GM18498 (cell line): ENCODE measurements at regions not wholly inside any gene's neighbourhood (a gene's known extent, or its start where the extent isn't known, plus 50 kb on each side); places are given as distances from the start of the nearest gene placed in this dataset.

Experiments used
- ATAC-seq: cut with Tn5 transposase; IDR thresholded peaks from one replicate; pipeline ENCODE4 v1.9.1; 2021; ENCODE audit warnings: mild to moderate bottlenecking, moderate library complexity; ENCODE audit not compliant: unreplicated experiment

GRCh38 chr6:115728171-115728570, 332.5 kb downstream of the FRK start:
- ATAC-seq, result no peak

DNA sequence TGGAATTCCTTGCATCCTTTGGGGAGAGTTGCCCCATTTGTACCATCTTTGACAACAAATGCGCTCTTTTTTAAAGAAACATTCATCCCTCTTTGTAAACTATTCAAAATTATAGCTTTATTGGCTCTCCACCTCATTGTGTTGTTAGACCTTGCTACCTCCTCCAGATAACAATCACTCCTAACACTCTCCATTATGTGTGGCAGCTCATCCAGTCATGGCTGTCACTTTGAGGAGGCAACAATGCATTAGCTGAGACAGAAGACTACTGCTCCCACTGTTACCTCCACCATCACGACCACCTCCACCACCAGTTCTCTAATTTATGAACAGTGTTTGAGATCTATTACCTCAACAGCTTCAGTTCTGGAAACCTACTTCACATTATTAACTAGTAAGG, 339.1 kb downstream of the FRK start:
- no peak for ATAC-seq

DNA sequence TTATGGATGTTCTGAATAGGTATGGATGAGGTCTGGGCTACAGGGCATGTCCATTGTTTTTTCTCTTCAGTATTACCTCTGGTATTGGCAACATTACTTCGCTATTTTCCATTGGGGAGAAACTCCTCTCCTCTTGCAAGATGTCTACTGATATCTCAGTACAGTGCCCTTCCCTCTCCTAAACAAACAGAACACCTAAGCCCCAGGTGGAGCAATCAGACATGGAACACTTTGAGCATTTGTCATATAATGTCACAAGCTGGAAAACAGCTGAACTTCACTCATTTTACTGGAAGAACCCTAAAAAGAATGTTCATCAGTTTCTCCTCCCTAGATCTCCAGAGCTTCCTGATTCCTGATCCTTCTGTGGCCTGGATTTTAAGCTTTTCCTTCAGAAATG, 339.8 kb downstream of the FRK start:
- ATAC-seq, result no peak

- ATAC-seq, result peak; percentile 50
Observed at GRCh38 chr6:115717472-115717871, 343.2 kb downstream of the FRK start.

GRCh38 chr6:115717062-115717461, 343.6 kb downstream of the FRK start:
- peak; percentile 96 for ATAC-seq

- ATAC-seq, result no peak
Observed at GRCh38 chr6:115712291-115712961, 348.3 kb downstream of the FRK start.

GRCh38 chr6:115708850-115709249, 351.8 kb downstream of the FRK start:
- ATAC-seq, result no peak

DNA sequence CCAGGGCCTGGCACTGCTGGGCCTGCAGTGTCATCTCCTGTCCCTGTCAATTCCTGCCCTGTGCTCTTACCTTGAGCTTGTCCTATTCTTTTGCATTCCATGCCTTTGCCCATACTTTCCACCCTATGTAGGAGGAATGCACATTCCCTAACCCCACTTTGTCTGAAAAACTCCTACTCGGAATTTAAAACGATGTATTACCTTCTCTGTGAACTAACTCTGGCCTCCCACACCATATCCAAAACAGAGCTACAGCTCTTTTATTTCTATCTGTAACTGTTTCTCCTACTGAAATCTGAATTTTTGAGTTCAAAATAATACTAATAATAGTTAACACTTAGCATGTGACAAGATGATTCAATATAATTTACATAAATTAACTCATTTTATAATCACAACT, 353.7 kb downstream of the FRK start:
- ATAC-seq, result no peak

DNA sequence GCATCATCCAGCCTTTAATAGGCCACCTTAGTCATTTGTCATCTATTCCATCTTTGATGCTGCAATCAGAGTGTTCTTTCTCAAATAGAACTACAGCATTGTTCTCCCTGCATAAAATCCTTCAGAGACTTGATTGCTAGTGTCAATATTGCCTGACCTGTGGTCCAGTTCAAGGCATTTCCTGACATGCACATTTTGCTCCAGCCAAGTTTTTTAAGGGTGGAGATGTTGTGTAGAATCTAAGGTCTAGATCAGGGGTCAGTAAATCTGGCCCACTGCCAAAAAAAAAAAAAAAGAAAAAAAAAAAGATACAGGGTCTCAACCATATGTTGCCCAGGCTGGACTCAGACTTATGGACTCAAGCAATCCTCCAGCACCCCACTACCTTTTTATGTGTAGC, 354.4 kb downstream of the FRK start:
- no peak for ATAC-seq

DNA sequence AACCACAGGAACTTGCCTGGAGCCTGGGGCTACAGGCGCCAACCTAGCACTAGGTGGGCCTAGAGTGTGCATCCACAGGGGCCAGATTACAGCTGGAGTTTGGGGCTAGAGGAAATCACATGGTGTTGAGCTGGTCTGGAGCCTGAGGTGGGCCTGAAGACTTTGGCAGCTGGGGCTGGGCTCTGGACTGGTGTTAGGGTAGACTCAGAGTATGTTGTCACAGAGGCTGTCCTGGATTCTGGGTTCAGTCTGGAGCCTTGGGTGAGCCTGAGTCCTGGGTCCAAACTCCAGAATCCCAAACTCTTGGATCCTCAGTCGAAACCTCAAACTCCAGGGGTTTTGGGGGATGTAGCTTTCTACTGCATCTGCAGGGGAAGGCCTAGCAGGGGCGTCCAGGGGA, 356.7 kb downstream of the FRK start:
- ATAC-seq, result no peak

DNA sequence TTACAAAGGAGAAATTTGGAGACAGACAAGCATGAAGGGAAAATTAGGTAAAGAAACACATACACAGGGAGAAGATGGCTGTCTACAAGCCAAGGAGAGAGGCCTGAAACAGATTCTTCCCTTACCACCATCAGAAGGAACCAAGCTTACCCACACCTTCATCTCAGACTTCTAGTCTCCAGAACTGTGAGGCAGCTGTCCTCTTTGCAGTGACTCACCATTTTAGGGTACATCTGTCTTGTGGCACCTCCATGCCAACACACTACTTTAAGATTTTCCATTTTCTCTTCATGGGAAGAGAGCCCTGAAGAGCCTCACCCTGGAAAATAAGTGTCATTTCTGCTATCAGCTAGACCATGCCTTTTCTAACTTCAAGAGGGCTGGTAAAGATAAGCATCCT, 369.3 kb downstream of the FRK start:
- ATAC-seq, result no peak

DNA sequence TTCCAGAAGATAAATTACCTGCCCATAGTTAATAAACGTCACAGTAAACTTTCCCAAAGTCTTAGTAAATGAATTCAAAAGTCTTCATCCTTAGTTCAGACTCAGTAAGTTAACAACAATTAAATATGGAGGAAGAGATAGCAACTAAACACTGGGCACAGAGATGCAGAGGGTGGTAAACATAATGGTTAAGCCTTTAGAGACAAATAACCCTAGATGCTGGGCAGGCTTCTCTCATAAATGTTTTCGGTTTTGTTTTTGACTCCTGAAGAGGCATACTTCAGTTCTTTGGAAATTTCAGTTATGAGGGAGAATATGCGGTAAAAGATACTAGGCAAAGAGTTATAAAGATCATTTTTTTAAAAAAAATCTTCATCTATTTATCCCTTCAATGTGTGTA, 369.8 kb downstream of the FRK start:
- no peak for ATAC-seq

- no peak for ATAC-seq
Observed at GRCh38 chr6:115681978-115682775, 378.5 kb downstream of the FRK start.

DNA sequence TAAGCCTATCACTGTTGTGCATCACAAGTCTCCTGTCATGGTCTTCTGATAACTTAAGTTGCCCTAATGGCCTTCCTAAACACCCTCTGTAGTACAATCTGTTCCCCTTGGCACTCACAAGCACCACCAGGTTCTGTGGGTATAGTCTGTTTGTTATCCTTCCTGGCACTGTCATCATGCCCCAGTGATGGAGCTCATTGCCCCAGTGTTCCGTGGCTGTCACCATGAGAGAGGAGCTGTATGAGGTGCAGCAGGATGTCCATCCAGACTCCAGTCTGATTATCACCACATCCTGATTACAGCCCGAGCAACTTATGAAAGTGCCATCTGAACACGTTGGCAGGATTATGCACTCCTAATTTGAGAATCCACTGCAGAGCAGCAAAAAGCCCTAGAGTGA, 380.1 kb downstream of the FRK start:
- no peak for ATAC-seq

DNA sequence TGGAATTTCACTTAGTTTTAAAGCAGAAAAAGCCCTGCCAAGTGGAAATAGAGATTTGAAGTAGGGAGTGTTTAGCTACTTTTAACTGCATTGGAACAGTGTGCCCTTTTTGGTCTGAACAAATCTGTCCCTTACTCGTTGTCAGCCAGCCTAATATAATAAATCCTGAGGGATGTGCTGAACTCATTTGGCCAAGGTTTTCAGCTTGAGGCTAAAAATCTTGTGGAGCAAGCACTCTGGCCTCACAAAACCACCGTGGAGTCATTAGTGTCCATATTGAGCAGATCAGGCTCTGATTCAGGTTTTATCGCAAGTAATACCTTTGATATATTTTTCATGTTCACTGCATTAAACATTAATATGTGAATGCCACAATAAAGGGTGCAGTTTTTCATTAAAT, 383.5 kb downstream of the FRK start:
- ATAC-seq, result no peak

DNA sequence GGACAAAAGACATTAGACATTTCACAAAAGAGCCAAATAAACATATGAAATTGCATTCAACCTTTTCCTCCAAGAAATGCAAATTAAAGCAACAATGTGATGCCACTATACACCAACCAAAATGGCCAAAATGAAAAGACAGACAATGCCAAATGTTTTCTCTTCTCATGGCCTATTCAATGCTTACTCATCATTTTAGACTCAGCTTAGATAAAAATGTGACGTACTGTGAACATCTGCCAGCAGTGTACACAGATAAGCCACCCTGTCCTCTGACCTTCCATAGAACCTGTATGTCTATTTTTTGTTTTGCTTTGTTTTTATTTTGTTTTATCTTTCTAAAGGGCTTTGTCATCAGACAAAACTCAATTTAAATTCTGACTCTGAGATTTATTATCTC, 385.2 kb downstream of the FRK start:
- ATAC-seq, result no peak

GRCh38 chr6:115668781-115669180, 391.9 kb downstream of the FRK start:
- ATAC-seq, result no peak

- ATAC-seq, result no peak
Observed at GRCh38 chr6:115668211-115668610, 392.5 kb downstream of the FRK start.

DNA sequence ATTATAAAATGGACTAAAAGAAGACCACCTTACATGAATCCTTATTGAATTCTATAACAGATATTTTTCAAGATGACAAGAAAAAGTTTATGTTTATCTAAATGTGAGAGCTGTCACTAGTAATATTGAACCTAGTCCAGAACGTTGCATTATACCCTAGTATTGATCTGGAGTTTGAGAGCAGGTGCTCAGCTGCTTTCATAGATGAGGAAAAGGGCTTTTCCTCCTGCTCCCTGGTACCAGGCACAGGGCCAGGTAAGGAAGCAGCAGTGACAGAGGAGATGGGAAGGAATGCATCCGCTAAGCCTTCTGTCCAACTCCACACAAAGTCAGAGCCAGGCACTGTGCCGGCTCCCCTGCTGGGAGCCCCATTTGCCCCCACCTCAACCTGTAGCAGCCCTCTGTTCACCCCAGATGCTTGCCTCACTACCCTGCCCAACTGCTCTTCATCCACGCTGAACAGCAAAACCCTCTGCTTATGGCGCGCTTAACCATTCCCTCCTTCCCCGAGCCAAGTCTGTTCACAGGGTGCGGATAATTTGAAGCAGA, 393.1 kb downstream of the FRK start:
- ATAC-seq, result no peak

GRCh38 chr6:115666997-115667396, 393.7 kb downstream of the FRK start:
- ATAC-seq, result no peak

DNA sequence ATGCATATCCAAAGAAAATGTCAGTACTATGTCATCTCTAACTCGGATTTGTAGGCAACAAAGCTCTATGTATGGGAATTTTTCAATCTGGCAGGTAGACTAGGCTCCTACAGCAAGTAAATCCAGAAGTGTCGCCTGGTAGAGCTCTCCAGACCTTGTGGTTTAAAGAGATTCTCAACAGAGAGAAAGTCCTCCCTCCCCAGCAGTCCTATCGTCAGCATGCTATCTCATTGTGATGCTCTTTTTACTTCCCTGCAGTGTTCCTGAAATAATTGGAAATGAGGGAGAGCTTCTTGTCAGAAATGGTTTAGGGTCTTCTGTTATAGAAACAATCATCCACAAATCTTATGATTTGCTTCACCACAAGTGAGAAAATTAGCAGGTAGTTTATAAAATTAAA, 395.4 kb downstream of the FRK start:
- no peak for ATAC-seq

DNA sequence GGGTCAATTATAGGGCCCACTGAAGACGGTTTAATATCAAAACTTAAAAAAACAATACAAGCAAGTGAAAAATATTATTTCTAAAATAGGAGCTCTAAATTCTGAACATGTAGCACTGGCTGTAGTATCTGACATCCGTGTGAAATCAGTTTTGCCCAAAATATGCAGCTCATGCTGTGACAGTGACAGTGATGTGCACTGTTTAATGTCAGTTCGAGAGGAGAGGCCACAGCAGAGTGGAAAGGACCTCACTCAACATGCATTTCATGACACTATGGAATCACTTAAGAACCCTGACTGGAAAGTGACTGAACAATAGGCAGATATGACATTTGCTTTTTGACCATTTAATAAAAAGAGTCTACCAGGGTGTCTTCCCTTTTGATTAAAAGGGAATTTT, 397.0 kb downstream of the FRK start:
- no peak for ATAC-seq
